ACC112 (cell line): ENCODE measurements at regions not wholly inside any gene's neighbourhood (a gene's known extent, or its start where the extent isn't known, plus 50 kb on each side); places are given as distances from the start of the nearest gene placed in this dataset.

ENCODE experiments used
- H2AFZ ChIP-seq: fragments of 200-600 bp; sonication (generic); one replicate; pipeline ENCODE4 v1.6.0; 2017; ENCODE audit warnings: antibody characterized with exemption, low read length; ENCODE audit not compliant: unreplicated experiment
- H3K27ac ChIP-seq: fragments of 200-600 bp; sonication (generic); 2 replicates; pipeline ENCODE4 v1.5.1; 2014; ENCODE audit warnings: low read depth, mild to moderate bottlenecking, antibody characterized with exemption, low read length, moderate library complexity
- H3K27me3 ChIP-seq: fragments of 200-600 bp; sonication (generic); 2 replicates; pipeline ENCODE4 v1.6.1; 2014; ENCODE audit warnings: mild to moderate bottlenecking, antibody characterized with exemption, low read length, moderate library complexity, mixed read lengths; ENCODE audit not compliant: insufficient read depth
- H3K36me3 ChIP-seq: fragments of 200-600 bp; sonication (generic); 2 replicates; pipeline ENCODE4 v1.6.1; 2016; ENCODE audit warnings: mild to moderate bottlenecking, antibody characterized with exemption, low read length, moderate library complexity, mixed read lengths; ENCODE audit not compliant: insufficient read depth
- H3K4me1 ChIP-seq: fragments of 200-600 bp; sonication (generic); one replicate; pipeline ENCODE4 v1.6.1; 2016; ENCODE audit warnings: low read length, mixed read lengths; ENCODE audit not compliant: insufficient read depth, unreplicated experiment, control insufficient read depth
- H3K4me3 ChIP-seq: fragments of 200-600 bp; sonication (generic); 2 replicates; pipeline ENCODE4 v1.5.1; 2014; ENCODE audit warnings: mild to moderate bottlenecking, low read depth, low read length
- H3K79me2 ChIP-seq: fragments of 200-600 bp; sonication (generic); one replicate; pipeline ENCODE4 v1.6.0; 2016; ENCODE audit warnings: low read length; ENCODE audit not compliant: control insufficient read depth, unreplicated experiment, insufficient read depth

- H3K4me3 ChIP-seq: no peak overlapping the region
- H3K36me3 ChIP-seq: no peaks in the 10 kb centered on the region
- no peaks in the 10 kb centered on the region for H3K27me3 ChIP-seq
- H3K79me2 ChIP-seq: no peaks in the 10 kb centered on the region
- H3K4me1 ChIP-seq: peaks cover 6% of the 10 kb centered on the region
- H2AFZ ChIP-seq: no peak overlapping the region
- H3K27ac ChIP-seq: no peak overlapping the region
These were observed 512.2 kb downstream of the LMO7 start for GRCh38 chr13:76148374-76148773.

- H3K4me3 ChIP-seq: no peak overlapping the region
- H2AFZ ChIP-seq: no peak overlapping the region
- H3K36me3 ChIP-seq: no peaks in the 10 kb centered on the region
- no peaks in the 10 kb centered on the region for H3K79me2 ChIP-seq
- H3K27me3 ChIP-seq: no peaks in the 10 kb centered on the region
- no peaks in the 10 kb centered on the region for H3K4me1 ChIP-seq
- H3K27ac ChIP-seq: no peak overlapping the region
These were observed 496.4 kb downstream of the LMO7 start for GRCh38 chr13:76132532-76132931.

GRCh38 chr13:76131551-76131950 is 495.4 kb downstream of the LMO7 start:
- H3K36me3 ChIP-seq: no peaks in the 10 kb centered on the region
- H3K79me2 ChIP-seq: no peaks in the 10 kb centered on the region
- H3K4me1 ChIP-seq: no peaks in the 10 kb centered on the region
- H3K4me3 ChIP-seq: no peak overlapping the region
- H3K27ac ChIP-seq: no peak overlapping the region
- H3K27me3 ChIP-seq: no peaks in the 10 kb centered on the region
- no peak overlapping the region for H2AFZ ChIP-seq

- H3K4me3 ChIP-seq: no peak overlapping the region
- no peaks in the 10 kb centered on the region for H3K36me3 ChIP-seq
- no peak overlapping the region for H3K27ac ChIP-seq
- H3K4me1 ChIP-seq: no peaks in the 10 kb centered on the region
- H2AFZ ChIP-seq: no peak overlapping the region
- H3K27me3 ChIP-seq: no peaks in the 10 kb centered on the region
- H3K79me2 ChIP-seq: no peaks in the 10 kb centered on the region
These were observed 493.3 kb downstream of the LMO7 start for GRCh38 chr13:76129305-76130000.

- no peak overlapping the region for H3K27ac ChIP-seq
- no peaks in the 10 kb centered on the region for H3K79me2 ChIP-seq
- no peaks in the 10 kb centered on the region for H3K27me3 ChIP-seq
- no peaks in the 10 kb centered on the region for H3K4me1 ChIP-seq
- H3K4me3 ChIP-seq: no peak overlapping the region
- no peak overlapping the region for H2AFZ ChIP-seq
- no peaks in the 10 kb centered on the region for H3K36me3 ChIP-seq
These were observed 491.8 kb downstream of the LMO7 start for GRCh38 chr13:76127922-76128321.

- no peak overlapping the region for H3K27ac ChIP-seq
- no peaks in the 10 kb centered on the region for H3K27me3 ChIP-seq
- H3K36me3 ChIP-seq: no peaks in the 10 kb centered on the region
- no peak overlapping the region for H2AFZ ChIP-seq
- H3K4me1 ChIP-seq: no peaks in the 10 kb centered on the region
- no peaks in the 10 kb centered on the region for H3K79me2 ChIP-seq
- H3K4me3 ChIP-seq: no peak overlapping the region
These were observed 487.4 kb downstream of the LMO7 start for GRCh38 chr13:76123548-76123947.

GRCh38 chr13:76116751-76117360 is 480.7 kb downstream of the LMO7 start:
- Histone ChIP-seq H3K4me1 (no peaks in the 10 kb centered on the region), H2AFZ (no peak overlapping the region), H3K79me2 (no peaks in the 10 kb centered on the region), H3K4me3 (no peak overlapping the region), H3K36me3 (no peaks in the 10 kb centered on the region), H3K27me3 (no peaks in the 10 kb centered on the region), H3K27ac (no peak overlapping the region)

GRCh38 chr13:76106763-76107162 is 470.6 kb downstream of the LMO7 start:
- no peak overlapping the region for H2AFZ ChIP-seq
- no peak overlapping the region for H3K4me3 ChIP-seq
- no peaks in the 10 kb centered on the region for H3K36me3 ChIP-seq
- no peaks in the 10 kb centered on the region for H3K27me3 ChIP-seq
- no peaks in the 10 kb centered on the region for H3K4me1 ChIP-seq
- H3K27ac ChIP-seq: no peak overlapping the region
- no peaks in the 10 kb centered on the region for H3K79me2 ChIP-seq

GRCh38 chr13:76094645-76095044 is 458.5 kb downstream of the LMO7 start:
- Histone ChIP-seq H3K4me3 (no peak overlapping the region), H3K27me3 (peaks cover 4% of the 10 kb centered on the region; the same call in 1 of the 2 replicates), H3K36me3 (no peaks in the 10 kb centered on the region), H2AFZ (no peak overlapping the region), H3K79me2 (no peaks in the 10 kb centered on the region), H3K4me1 (no peaks in the 10 kb centered on the region), H3K27ac (no peak overlapping the region)

- Histone ChIP-seq H2AFZ (no peak overlapping the region), H3K4me3 (no peak overlapping the region), H3K4me1 (no peaks in the 10 kb centered on the region), H3K27me3 (peaks cover 4% of the 10 kb centered on the region; the same call in 1 of the 2 replicates), H3K27ac (no peak overlapping the region), H3K79me2 (no peaks in the 10 kb centered on the region), H3K36me3 (no peaks in the 10 kb centered on the region)
These were observed 454.9 kb downstream of the LMO7 start for GRCh38 chr13:76091076-76091475.

- H3K79me2 ChIP-seq: no peaks in the 10 kb centered on the region
- no peaks in the 10 kb centered on the region for H3K4me1 ChIP-seq
- H2AFZ ChIP-seq: no peak overlapping the region
- no peaks in the 10 kb centered on the region for H3K36me3 ChIP-seq
- H3K4me3 ChIP-seq: no peak overlapping the region
- H3K27me3 ChIP-seq: no peaks in the 10 kb centered on the region
- no peak overlapping the region for H3K27ac ChIP-seq
These were observed 450.6 kb downstream of the LMO7 start for GRCh38 chr13:76086729-76087128.
